ENCODE measurements at regions not wholly inside any gene's neighbourhood (a gene's known extent, or its start where the extent isn't known, plus 50 kb on each side); places are given as distances from the start of the nearest gene placed in this dataset.

DNA sequence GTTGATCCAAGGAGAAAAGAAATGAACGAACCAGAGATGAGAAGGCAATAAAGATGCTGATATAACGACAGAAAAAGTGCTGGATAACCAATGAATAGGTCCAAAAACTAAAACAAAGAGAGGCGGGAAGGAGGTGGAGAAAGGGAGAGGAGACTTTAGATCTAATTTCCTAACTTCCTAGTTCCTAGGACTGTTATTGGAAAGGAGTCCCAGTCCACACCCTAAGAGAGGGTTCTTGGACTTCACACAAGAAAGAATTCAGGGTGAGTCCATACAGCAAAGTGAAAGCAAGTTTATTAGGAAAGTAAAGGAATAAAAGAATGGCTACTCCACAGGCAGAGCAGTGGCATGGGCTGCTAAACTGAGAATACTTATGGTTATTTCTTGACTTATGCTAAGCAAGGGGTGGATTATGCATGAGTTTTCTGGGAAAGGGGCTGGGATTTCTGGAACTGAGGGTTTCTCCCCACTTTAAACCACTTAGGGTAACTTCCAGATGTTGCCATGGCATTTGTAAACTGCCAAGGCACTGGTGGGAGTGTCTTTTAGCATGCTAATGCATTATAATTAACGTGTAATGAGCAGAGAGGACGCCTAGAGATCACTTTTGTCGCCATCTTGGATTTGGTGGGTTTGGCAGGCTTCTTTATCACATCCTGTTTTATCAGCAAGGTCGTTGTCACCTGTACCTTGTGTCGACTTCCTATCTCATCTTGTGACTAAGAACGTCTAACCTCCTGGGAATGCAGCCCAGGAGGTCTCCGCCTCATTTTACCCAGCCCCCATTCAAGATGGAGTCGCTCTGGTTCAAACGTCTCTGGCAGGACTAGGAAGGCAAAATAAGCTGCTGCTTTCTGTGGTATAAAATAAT is 60.9 kb upstream of the RBM24 start:
- TF ChIP-seq, protein P1, sequence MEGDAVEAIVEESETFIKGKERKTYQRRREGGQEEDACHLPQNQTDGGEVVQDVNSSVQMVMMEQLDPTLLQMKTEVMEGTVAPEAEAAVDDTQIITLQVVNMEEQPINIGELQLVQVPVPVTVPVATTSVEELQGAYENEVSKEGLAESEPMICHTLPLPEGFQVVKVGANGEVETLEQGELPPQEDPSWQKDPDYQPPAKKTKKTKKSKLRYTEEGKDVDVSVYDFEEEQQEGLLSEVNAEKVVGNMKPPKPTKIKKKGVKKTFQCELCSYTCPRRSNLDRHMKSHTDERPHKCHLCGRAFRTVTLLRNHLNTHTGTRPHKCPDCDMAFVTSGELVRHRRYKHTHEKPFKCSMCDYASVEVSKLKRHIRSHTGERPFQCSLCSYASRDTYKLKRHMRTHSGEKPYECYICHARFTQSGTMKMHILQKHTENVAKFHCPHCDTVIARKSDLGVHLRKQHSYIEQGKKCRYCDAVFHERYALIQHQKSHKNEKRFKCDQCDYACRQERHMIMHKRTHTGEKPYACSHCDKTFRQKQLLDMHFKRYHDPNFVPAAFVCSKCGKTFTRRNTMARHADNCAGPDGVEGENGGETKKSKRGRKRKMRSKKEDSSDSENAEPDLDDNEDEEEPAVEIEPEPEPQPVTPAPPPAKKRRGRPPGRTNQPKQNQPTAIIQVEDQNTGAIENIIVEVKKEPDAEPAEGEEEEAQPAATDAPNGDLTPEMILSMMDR (IDR thresholded peaks at IDR 0.05) = no peak
- no peak for TF ChIP-seq POLR2A (IDR thresholded peaks at IDR 0.05)

Data from thyroid gland (tissue), 4 donors.